Retinal pigment epithelial cell (primary cell): ENCODE measurements at regions not wholly inside any gene's neighbourhood (a gene's known extent, or its start where the extent isn't known, plus 50 kb on each side); places are given as distances from the start of the nearest gene placed in this dataset.

Source experiments
- DNase-seq: peaks from one replicate; pipeline ENCODE4 v3.0.0-alpha.2; 2010; ENCODE audit warnings: low read depth
- H3K4me3 ChIP-seq: 2 replicates; pipeline ENCODE4 v1.5.1; 2011; ENCODE audit warnings: mild to moderate bottlenecking, low read length, control low read depth, moderate library complexity
- CTCF ChIP-seq: conservative IDR thresholded peaks from 2 replicates; pipeline ENCODE4 v1.5.1; 2011; ENCODE audit warnings: low read depth, low read length, control low read depth, inconsistent platforms

- no peak overlapping the region for H3K4me3 ChIP-seq
- TF ChIP-seq CTCF, result no peak
- DNase-seq, result no peak
Observed at GRCh38 chr4:102169345-102169744, 175.9 kb downstream of the SLC39A8 start.

- no peak overlapping the region for H3K4me3 ChIP-seq
- no peak for DNase-seq
- TF ChIP-seq CTCF, result no peak
Observed at GRCh38 chr4:102168580-102168979, 176.7 kb downstream of the SLC39A8 start.

- DNase-seq, result no peak
- TF ChIP-seq CTCF, result no peak
- no peak overlapping the region for H3K4me3 ChIP-seq
Observed at GRCh38 chr4:102165584-102165983, 179.7 kb downstream of the SLC39A8 start.

- TF ChIP-seq CTCF, result no peak
- no peak overlapping the region for H3K4me3 ChIP-seq
- DNase-seq, result no peak
Observed at GRCh38 chr4:102163404-102164140, 181.7 kb downstream of the SLC39A8 start.

GRCh38 chr4:102157984-102158383 lies 187.3 kb downstream of the SLC39A8 start:
- DNase-seq, result no peak
- H3K4me3 ChIP-seq, result no peak overlapping the region
- no peak for TF ChIP-seq CTCF

- no peak for DNase-seq
- H3K4me3 ChIP-seq, result no peak overlapping the region
- TF ChIP-seq CTCF, result no peak
Observed at GRCh38 chr4:102153391-102153790, 191.9 kb downstream of the SLC39A8 start.

- no peak for DNase-seq
- no peak for TF ChIP-seq CTCF
- H3K4me3 ChIP-seq, result no peak overlapping the region
Observed at GRCh38 chr4:102151696-102152095, 193.6 kb downstream of the SLC39A8 start.
